EL (cell line): ENCODE measurements at regions not wholly inside any gene's neighbourhood (a gene's known extent, or its start where the extent isn't known, plus 50 kb on each side); places are given as distances from the start of the nearest gene placed in this dataset.
"Not testable (repeated sequence)": the region's sequence is repeated elsewhere in the genome, so short reads cannot be mapped to it uniquely, and the experiment has no call there.

Source experiments
- DNase-seq: peaks from one replicate; pipeline ENCODE4 v3.0.0-alpha.2; 2016

DNA sequence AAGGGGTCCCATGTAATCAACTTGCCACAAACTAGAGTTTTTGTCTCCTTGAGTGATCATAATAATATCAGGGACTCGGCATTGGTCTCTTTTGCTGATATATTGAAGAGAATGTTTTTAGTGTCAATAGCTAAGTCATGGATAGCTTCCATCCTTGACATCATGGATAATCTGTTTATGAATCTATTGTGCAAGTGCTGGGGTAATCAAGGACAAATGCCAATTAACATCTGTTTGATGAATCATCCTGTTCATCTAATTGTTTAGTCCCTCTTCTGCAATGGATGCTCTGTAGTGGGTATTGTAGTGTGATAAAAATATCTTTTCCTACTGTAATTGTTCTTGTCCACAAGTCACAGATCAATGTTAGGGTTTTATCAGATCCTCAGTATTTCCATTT lies 607.5 kb upstream of the SEMA6A start:
- no peak for DNase-seq

DNA sequence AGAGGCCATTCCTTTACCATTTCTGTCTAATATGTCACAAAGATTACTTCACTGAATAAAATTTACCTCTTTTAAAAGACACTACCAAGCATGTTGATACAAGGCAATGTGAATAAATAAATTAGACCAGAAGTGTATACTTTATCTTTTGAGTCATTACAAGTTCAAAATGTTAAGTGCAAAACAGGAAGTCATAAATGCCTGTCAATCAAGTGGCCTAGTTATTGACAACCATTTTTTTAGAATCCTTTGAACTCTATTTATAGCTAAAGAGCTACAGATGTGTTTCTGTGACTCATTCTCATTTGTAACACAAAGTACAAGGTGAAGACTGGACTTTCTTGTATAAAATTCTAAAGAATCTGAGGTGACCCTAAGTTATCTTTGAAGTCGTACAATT lies 602.7 kb upstream of the SEMA6A start:
- DNase-seq, result no peak

DNA sequence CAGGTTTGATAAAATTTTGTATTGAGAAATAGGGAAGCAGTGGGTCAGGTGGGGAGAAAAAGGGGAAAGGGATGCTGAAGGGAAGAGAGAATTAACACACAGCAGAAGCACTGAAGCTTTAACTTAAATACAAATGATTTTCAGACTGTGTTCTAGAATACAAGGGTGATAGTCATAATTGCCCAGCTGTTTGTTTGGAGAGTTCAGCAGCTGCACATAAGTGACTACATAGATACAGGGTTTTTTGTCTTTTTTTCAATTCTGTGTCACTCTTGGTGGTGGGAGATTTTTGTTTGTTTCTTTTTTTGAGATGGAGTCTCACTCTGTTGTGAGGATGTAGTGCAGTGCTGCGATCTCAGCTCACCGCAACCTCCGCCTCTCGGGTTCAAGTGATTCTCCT lies 590.4 kb upstream of the SEMA6A start:
- no peak for DNase-seq

DNA sequence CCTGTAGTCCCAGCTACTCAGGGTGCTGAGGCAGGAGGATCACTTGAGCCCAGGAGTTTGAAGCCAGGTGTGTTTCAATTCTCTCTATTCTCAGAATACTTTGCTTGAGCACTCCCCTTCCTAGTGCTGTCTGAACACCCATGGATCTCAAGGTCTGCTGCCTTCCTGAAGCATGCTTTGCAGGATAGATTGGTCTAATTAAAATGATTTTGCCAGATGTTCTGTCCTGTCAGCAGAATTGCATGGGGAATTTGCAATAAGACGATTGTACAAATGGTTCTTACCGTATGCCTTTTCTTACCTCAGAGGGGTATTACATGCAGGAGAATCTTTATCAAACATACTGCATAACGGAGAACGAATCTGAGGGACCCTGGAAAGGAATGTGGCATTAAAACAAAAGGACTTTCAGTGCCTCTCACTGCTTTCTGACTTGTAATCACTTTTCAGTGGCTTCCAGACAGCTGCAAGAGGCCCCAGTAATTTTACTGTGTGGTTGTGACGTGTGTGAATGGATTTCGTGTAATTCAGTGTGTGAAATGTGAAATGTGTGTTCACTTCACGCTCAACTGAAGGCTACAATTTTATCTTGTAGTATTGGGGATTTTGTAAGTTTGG lies 587.2 kb upstream of the SEMA6A start:
- DNase-seq, result no peak

DNA sequence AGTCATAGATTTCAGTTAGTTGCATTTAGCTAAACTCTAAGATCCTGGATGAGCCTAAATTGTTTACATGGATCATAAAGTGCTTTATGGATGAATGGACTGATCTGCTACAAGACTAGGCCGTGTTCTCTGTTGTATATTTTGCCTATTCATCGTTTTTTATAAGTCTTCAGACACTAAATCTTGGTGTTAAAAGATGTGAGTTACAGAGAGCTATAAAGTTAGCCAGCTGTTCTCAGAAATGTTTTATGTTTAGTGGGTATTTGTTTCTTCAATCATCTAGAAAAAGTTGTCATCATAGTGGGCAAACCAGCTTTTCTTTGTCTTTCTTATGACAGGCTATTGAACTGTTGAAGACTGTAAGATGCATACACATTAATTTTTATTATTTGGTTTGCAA lies 585.8 kb upstream of the SEMA6A start:
- no peak for DNase-seq

- DNase-seq, result no peak
Measured at GRCh38 chr5:117149312-117149711, 574.7 kb upstream of the SEMA6A start.

- no peak for DNase-seq
Measured at GRCh38 chr5:117144086-117144485, 569.5 kb upstream of the SEMA6A start.

DNA sequence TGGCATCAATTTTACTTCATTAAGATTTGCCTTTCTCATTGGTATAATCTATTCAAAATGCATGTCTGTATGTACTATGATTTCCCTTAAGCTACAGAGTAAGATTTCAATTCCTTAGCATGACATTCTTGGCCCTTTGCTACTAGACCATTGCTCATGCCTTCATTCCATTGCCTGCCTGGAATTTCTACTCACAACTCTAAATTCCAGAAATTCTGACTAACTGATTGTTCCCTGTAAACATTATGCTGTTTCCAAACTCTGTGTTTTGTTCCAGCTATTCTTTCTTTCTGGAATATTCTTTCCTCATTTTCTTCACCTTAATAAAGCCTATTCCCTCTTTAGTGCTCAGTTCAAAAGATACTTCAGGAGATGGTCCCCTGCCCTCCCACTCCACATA lies 568.8 kb upstream of the SEMA6A start:
- DNase-seq, result peak; percentile 1

GRCh38 chr5:117138523-117138922 lies 563.9 kb upstream of the SEMA6A start:
- no peak for DNase-seq

DNA sequence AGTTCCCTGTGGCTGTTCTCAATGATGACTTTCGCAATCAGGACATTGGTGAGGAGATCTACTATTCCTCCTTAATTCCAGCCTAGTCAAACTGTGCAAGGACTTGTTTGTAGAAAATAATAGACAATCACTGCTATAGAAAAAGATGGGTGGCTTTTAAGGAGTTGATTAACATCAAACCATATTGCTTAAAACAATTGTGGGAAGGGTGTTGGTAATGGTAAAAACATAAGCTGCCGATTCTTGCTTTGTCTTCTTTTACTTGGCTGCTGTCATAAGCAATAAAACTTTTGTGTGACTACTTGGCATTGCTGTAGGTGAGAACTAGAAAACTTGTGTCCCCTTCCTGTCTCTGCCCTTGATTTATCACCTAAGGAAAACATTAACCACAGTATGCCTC lies 561.2 kb upstream of the SEMA6A start:
- no peak for DNase-seq

- DNase-seq, result no peak
Measured at GRCh38 chr5:117133198-117133597, 558.6 kb upstream of the SEMA6A start.

DNA sequence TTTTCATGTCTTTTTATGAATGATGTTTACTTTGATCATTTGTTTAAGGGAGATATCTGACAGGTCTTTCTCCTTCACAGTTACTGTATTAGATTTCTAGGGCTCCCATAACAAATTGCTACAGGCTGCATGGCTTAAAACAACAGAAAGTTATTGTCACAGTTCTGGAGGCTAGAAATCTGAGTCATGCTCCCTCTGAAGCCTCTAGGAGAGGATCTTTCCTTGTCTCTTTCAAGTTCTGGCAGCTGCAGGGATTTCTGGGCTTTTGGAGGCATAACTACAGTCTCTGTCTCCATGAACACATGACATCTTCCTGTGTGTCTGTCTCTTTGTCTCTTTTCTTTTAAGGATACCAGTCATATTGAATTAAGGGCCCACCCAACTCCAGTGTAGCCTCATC lies 557.3 kb upstream of the SEMA6A start:
- DNase-seq, result no peak

DNA sequence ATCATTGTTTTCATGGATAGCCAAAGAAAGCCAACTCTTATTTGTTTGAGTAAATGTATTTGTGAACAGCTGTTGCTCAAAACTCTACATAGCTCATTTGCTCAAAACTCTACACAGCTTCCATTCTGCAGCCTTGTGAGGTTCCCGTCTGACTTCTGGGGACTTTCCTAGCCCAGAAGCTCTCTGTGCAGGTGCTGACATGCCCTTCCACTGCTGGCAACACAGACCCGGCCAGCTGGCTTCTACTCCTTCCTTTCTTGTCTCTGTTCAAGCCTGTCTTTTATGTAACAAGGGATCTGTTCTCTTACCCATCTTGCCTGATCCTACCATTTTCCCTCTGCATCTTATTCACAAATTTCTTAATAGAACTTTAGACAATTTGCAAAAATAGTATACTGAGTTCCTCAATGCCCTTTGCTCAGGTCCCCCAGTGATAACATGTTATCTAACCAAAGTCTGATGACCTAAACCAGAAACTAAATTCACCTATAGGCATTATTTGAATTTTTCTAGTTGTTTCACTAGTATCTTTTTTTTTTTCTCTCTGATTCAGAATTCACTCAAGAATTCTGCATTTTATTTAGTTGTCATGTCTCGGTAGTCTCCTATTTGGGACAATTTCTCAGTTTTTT lies 556.5 kb upstream of the SEMA6A start:
- no peak for DNase-seq

- no peak for DNase-seq
Measured at GRCh38 chr5:117118499-117118898, 543.9 kb upstream of the SEMA6A start.

DNA sequence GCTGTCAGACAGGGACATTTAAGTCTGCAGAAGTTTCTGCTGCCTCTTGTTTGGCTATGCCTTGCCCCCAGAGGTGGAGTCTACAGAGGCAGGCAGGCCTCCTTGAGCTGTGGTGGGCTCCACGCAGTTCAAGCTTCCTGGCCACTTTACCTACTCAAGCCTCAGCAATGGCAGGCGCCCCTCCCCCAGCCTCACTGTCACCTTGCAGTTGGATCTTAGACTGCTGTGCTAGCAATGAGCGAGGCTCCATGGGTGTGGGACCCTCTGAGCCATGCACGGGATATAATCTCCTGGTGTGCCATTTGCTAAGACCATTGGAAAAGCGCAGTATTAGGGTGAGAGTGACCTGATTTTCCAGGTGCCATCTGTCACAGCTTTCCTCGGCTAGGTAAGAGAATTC lies 542.7 kb upstream of the SEMA6A start:
- DNase-seq, result not testable (repeated sequence)

- no peak for DNase-seq
Measured at GRCh38 chr5:117110548-117110947, 535.9 kb upstream of the SEMA6A start.

- no peak for DNase-seq
Measured at GRCh38 chr5:117107859-117108258, 533.2 kb upstream of the SEMA6A start.

- no peak for DNase-seq
Measured at GRCh38 chr5:117103703-117104102, 529.1 kb upstream of the SEMA6A start.

DNA sequence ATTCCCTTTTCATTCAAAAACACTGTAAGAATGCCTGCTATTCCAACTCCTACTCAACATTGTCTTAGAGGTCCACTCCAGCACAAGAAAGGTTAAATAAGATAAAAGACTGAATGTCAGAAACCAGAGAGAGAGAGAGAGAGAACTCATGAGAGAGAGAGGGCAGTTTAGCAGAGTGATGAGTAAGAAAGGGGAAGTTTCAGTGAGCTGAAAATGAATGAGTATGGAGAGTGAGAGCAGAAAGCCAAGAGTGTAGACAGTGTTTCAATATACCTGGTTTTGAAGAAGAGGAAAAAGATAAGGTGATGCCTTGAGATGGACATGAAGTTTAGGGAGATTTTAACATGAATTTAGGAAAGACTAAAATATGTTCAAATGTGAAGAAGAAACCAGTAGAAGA lies 528.0 kb upstream of the SEMA6A start:
- DNase-seq, result no peak

DNA sequence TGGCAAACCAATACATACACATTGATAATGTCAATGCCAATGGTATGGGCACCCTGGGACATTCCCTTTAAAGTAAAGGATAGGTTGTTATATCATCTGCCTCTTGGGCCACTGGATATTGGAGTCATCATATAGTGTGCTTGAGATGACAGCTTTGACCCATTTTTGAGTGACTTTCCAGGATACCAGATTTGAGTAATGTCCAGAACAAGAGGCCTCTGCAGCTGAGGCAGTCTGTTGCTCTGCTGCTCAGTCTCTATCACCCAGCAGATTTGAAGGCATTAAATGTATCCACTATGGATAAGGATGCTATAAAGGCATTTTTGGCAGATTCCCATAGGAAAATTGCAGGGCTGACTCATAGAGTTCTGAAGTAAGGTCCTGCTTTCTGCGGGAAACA lies 525.6 kb upstream of the SEMA6A start:
- no peak for DNase-seq

GRCh38 chr5:117098094-117098493 lies 523.5 kb upstream of the SEMA6A start:
- DNase-seq, result no peak

DNA sequence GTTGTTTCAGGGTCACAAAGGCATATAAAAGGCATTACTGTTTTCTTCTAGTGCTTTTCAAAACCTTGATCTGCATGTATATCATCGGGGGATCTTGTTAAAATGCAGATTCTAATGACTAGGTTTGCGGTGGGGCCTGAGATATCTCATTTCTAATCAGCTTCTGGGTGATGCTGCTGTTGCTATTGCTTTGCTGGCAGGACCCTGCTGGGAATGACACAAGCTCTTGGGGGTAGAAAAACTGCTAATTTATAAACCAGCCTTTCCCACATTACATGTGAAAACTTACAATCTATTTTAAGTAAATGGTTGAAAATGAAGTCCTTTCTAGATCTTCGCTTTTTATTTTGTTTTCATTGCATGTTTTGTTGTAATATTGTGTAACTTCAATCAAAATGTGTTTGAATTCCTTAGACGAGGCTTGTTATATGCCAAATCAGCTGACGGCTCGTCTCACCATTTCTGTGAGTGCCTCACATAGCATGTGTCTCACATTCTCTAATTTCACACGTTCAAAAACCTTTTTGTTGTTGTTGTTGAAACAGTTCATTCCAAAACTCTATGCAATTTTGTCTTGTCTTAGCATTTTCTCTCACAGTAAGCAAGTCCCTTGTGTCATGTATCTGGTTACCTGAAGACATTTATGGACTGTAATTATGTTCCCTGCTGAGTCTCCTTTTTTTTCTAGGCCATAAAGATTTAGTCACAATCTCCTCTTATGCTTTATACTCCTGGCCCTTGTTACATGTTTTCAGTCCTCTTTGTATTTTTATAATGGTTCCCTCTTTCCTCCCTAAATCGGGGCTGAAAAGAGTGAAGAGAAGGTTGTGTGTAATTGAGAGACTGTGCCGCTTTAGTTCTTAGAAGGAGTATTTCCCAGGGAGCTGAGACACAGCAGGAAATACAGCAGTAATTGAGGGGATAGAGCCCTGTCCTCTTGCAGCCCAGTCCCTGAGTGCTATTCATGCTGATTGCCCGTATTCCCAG lies 521.0 kb upstream of the SEMA6A start:
- no peak for DNase-seq

DNA sequence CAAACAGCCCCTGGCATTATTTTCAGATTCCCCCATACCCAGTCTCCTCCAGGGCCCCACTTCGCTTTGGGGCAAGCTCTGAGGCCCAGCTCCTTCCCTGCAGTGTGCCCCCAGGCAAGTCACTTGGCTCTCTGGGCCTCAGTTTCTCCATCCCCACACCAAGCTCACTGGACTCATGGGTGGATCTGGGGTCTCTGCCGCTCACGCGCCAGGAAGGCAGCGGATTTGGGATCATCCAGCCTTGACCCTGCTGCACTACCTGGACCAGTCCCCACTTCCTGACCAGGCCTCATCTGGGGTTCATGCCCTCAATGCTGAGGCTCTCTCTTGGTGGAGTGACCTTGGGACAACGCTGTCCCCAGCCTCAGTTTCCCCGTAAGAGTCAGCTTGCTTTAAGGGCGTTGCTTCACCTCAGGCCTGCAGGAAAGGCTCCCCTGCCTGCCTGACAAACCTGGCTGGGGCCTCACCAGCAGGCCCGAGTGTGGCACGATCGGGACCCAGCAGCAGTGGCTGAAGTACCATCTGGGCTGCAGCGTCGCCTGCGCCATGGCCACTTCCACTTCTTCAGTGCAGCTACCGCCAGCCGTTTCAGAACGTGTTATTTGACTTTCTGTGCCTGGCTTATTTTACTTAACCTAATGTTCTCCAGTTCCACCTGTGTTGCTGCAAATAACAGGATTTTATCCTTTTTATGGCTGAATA lies 519.6 kb upstream of the SEMA6A start:
- DNase-seq, result no peak
